ENCODE measurements at regions not wholly inside any gene's neighbourhood (a gene's known extent, or its start where the extent isn't known, plus 50 kb on each side); places are given as distances from the start of the nearest gene placed in this dataset.

GRCh38 chr5:8247049-8247899 lies 378.3 kb downstream of the MTRR start:
- no peak for DNase-seq

- DNase-seq, result no peak
Observed at GRCh38 chr5:8253376-8253775, 384.4 kb downstream of the MTRR start.

- no peak for DNase-seq
Observed at GRCh38 chr5:8254674-8255073, 385.7 kb downstream of the MTRR start.

- no peak for DNase-seq
Observed at GRCh38 chr5:8258801-8259200, 389.9 kb downstream of the MTRR start.

- no peak for DNase-seq
Observed at GRCh38 chr5:8270246-8270645, 401.3 kb downstream of the MTRR start.

GRCh38 chr5:8280711-8281363 lies 411.9 kb downstream of the MTRR start:
- DNase-seq, result no peak

- DNase-seq, result no peak
Observed at GRCh38 chr5:8288334-8288733, 419.4 kb downstream of the MTRR start.

GRCh38 chr5:8288897-8289516 lies 420.1 kb downstream of the MTRR start:
- no peak for DNase-seq

GRCh38 chr5:8289779-8290178 lies 420.8 kb downstream of the MTRR start:
- DNase-seq, result no peak

GRCh38 chr5:8290721-8291120 lies 421.8 kb downstream of the MTRR start:
- DNase-seq, result no peak

- no peak for DNase-seq
Observed at GRCh38 chr5:8291641-8292040, 422.7 kb downstream of the MTRR start.

GRCh38 chr5:8295141-8295540 lies 426.2 kb downstream of the MTRR start:
- no peak for DNase-seq

- DNase-seq, result no peak
Observed at GRCh38 chr5:8299716-8300115, 430.8 kb downstream of the MTRR start.

GRCh38 chr5:8304341-8304740 lies 435.4 kb downstream of the MTRR start:
- no peak for DNase-seq

- no peak for DNase-seq
Observed at GRCh38 chr5:8306288-8306896, 437.4 kb downstream of the MTRR start.

- DNase-seq, result no peak
Observed at GRCh38 chr5:8314965-8315364, 446.0 kb downstream of the MTRR start.

- no peak for DNase-seq
Observed at GRCh38 chr5:8316608-8317280, 447.8 kb downstream of the MTRR start.

- DNase-seq, result no peak
Observed at GRCh38 chr5:8317335-8317734, 448.4 kb downstream of the MTRR start.

- no peak for DNase-seq
Observed at GRCh38 chr5:8320244-8320643, 451.3 kb downstream of the MTRR start.

- no peak for DNase-seq
Observed at GRCh38 chr5:8321272-8321671, 452.3 kb downstream of the MTRR start.

- DNase-seq, result no peak
Observed at GRCh38 chr5:8322484-8322883, 453.5 kb downstream of the MTRR start.

GRCh38 chr5:8327016-8327415 lies 458.1 kb downstream of the MTRR start:
- no peak for DNase-seq

GRCh38 chr5:8329773-8330172 lies 460.8 kb downstream of the MTRR start:
- DNase-seq, result no peak

All from CD4-positive, alpha-beta T cell treated with Interleukin-15 for 1 hour (primary cell).